IMR-90 (cell line): ENCODE measurements at regions not wholly inside any gene's neighbourhood (a gene's known extent, or its start where the extent isn't known, plus 50 kb on each side); places are given as distances from the start of the nearest gene placed in this dataset.

Experiments
- ATAC-seq: fragments of 200-7000 bp; cut with Tn5 transposase; 2 replicates; pipeline ENCODE4 v1.9.1; 2020; ENCODE audit warnings: low read depth, mild to moderate bottlenecking, moderate library complexity
- BruUV-seq: library from RNA; stranded (reverse); fragments of 400-500 nt; replicated peaks from 2 replicates; lab custom pipeline; 2021; lab: Mats Ljungman, UMichigan
- CTCF ChIA-PET: fragments of 300-600 bp; formaldehyde crosslinking; extraction: SDS; loops from one replicate; lab custom pipeline; 2021; ENCODE audit warnings: antibody characterized with exemption; lab: Yijun Ruan, JAX
- POLR2A ChIA-PET: fragments of 300-600 bp; sonication (Branson Sonifier 250); formaldehyde crosslinking; loops from one replicate; lab custom pipeline; 2022; ENCODE audit warnings: antibody characterized with exemption; ENCODE audit not compliant: unreplicated experiment; lab: Charles Lee
- DNase-seq: peaks from one replicate; pipeline ENCODE4 v3.0.0; 2013
- H2AFZ ChIP-seq: replicated peaks from 2 replicates; pipeline ENCODE3; 2013; ENCODE audit warnings: low read length, mild to moderate bottlenecking; ENCODE audit not compliant: poor library complexity
- H2AK5ac ChIP-seq: 2 replicates; pipeline ENCODE4 v1.6.1; 2013; ENCODE audit warnings: low read depth, low read length, inconsistent platforms
- H2AK9ac ChIP-seq: replicated peaks from 2 replicates; pipeline ENCODE3; 2013; ENCODE audit warnings: mild to moderate bottlenecking, low read depth, low read length, moderate library complexity; ENCODE audit not compliant: poor library complexity
- H2BK120ac ChIP-seq: 2 replicates; pipeline ENCODE4 v1.6.1; 2013; ENCODE audit warnings: low read depth, low read length, inconsistent platforms
- H2BK15ac ChIP-seq: 3 replicates; pipeline ENCODE4 v1.6.1; 2013; ENCODE audit warnings: low read depth, low read length, inconsistent platforms
- H2BK20ac ChIP-seq: 2 replicates; pipeline ENCODE4 v1.6.1; 2013; ENCODE audit warnings: low read depth, mild to moderate bottlenecking, inconsistent platforms, low read length, moderate library complexity
- H2BK5ac ChIP-seq: 2 replicates; pipeline ENCODE4 v1.6.1; 2013; ENCODE audit warnings: mild to moderate bottlenecking, low read depth, low read length, inconsistent platforms; ENCODE audit not compliant: poor library complexity, severe bottlenecking
- H3K14ac ChIP-seq: replicated peaks from 2 replicates; pipeline ENCODE4 v1.6.1; 2013; ENCODE audit warnings: low read depth, low read length, inconsistent platforms
- H3K18ac ChIP-seq: 2 replicates; pipeline ENCODE4 v1.6.1; 2013; ENCODE audit warnings: low read depth, low read length, control low read depth
- H3K23ac ChIP-seq: 2 replicates; pipeline ENCODE4 v1.6.1; 2013; ENCODE audit warnings: low read depth, low read length, inconsistent platforms
- H3K27ac ChIP-seq: 2 replicates; pipeline ENCODE4 v1.5.1; 2013; ENCODE audit warnings: mild to moderate bottlenecking, control low read depth, low read length; ENCODE audit not compliant: insufficient read depth
- H3K27me3 ChIP-seq: 2 replicates; pipeline ENCODE4 v1.6.1; 2013; ENCODE audit warnings: low read length; ENCODE audit not compliant: control insufficient read depth, insufficient read depth
- H3K36me3 ChIP-seq: 2 replicates; pipeline ENCODE4 v1.6.1; 2013; ENCODE audit warnings: low read length, mixed read lengths; ENCODE audit not compliant: control insufficient read depth, insufficient read depth
- H3K4ac ChIP-seq: 2 replicates; pipeline ENCODE4 v1.6.1; 2013; ENCODE audit warnings: low read depth, low read length, inconsistent platforms
- H3K4me1 ChIP-seq: 2 replicates; pipeline ENCODE4 v1.6.1; 2013; ENCODE audit warnings: low read length, mixed read lengths; ENCODE audit not compliant: control insufficient read depth, insufficient read depth
- H3K4me2 ChIP-seq: 2 replicates; pipeline ENCODE4 v1.6.1; 2013; ENCODE audit warnings: low read depth, mild to moderate bottlenecking, control low read depth, low read length, moderate library complexity
- H3K4me3 ChIP-seq: 2 replicates; pipeline ENCODE4 v1.5.1; 2013; ENCODE audit warnings: low read depth, mild to moderate bottlenecking, control low read depth, low read length, moderate library complexity; ENCODE audit not compliant: insufficient read depth
- H3K56ac ChIP-seq: 2 replicates; pipeline ENCODE4 v1.6.1; 2013; ENCODE audit warnings: low read length, inconsistent platforms; ENCODE audit not compliant: insufficient read depth; ENCODE audit errors: extremely low read depth
- H3K79me1 ChIP-seq, 2 experiments: 2 replicates each; pipeline ENCODE4 v1.6.1; 2013; ENCODE audit warnings: low read length in 2 of 2, inconsistent platforms in 1 of 2, low read depth in 1 of 2
- H3K9ac ChIP-seq: 2 replicates; pipeline ENCODE4 v1.6.1; 2013; ENCODE audit warnings: low read depth, low read length, control low read depth
- H3K9me1 ChIP-seq: 2 replicates; pipeline ENCODE4 v1.6.1; 2013; ENCODE audit warnings: low read length, inconsistent platforms; ENCODE audit not compliant: insufficient read depth
- H3K9me3 ChIP-seq: 2 replicates; pipeline ENCODE4 v1.6.1; 2013; ENCODE audit warnings: low read length; ENCODE audit not compliant: control insufficient read depth, insufficient read depth
- H4K20me1 ChIP-seq: 2 replicates; pipeline ENCODE4 v1.6.1; 2013; ENCODE audit warnings: low read length, inconsistent platforms; ENCODE audit not compliant: insufficient read depth
- H4K5ac ChIP-seq: 2 replicates; pipeline ENCODE4 v1.6.1; 2013; ENCODE audit warnings: mild to moderate bottlenecking, low read depth, low read length, control low read depth
- H4K8ac ChIP-seq, 2 experiments: 2 replicates each; pipeline ENCODE4 v1.6.1; 2013; ENCODE audit warnings: low read depth in 2 of 2, low read length in 2 of 2, control low read depth in 1 of 2, inconsistent platforms in 1 of 2
- H4K91ac ChIP-seq: 2 replicates; pipeline ENCODE4 v1.6.1; 2013; ENCODE audit warnings: low read depth, low read length, inconsistent platforms; ENCODE audit not compliant: insufficient read depth
- BHLHE40 ChIP-seq: fragments of 150-350 bp; IDR thresholded peaks from 2 replicates; pipeline ENCODE4 v1.6.1; 2016; ENCODE audit warnings: mild to moderate bottlenecking, low read depth, low read length
- CEBPB ChIP-seq: IDR thresholded peaks from 2 replicates; pipeline ENCODE4 v1.6.1; 2012; ENCODE audit warnings: low read depth, low read length, improper control_type of control experiment
- CHD1 ChIP-seq: IDR thresholded peaks from 2 replicates; pipeline ENCODE4 v1.6.1; 2012; ENCODE audit warnings: low read depth, low read length, improper control_type of control experiment
- CTCF ChIP-seq: conservative IDR thresholded peaks from 2 replicates; pipeline ENCODE4 v1.5.1; 2012; ENCODE audit warnings: mild to moderate bottlenecking, low read depth, low read length, improper control_type of control experiment
- ELK1 ChIP-seq: fragments of 150-350 bp; IDR thresholded peaks from 2 replicates; pipeline ENCODE4 v1.6.1; 2016; ENCODE audit warnings: low read depth, mild to moderate bottlenecking, low read length, moderate library complexity, borderline replicate concordance
- FOS ChIP-seq: fragments of 150-350 bp; IDR thresholded peaks from 2 replicates; pipeline ENCODE4 v1.6.1; 2016; ENCODE audit warnings: low read depth, low read length
- MAFK ChIP-seq: IDR thresholded peaks from 2 replicates; pipeline ENCODE4 v1.6.1; 2012; ENCODE audit warnings: low read depth, low read length, improper control_type of control experiment
- MAZ ChIP-seq: IDR thresholded peaks from 2 replicates; pipeline ENCODE4 v1.6.1; 2012; ENCODE audit warnings: low read depth, mild to moderate bottlenecking, low read length, improper control_type of control experiment, moderate library complexity, borderline replicate concordance
- MXI1 ChIP-seq: IDR thresholded peaks from 2 replicates; pipeline ENCODE4 v1.6.1; 2012; ENCODE audit warnings: low read depth, mild to moderate bottlenecking, low read length, moderate library complexity, borderline replicate concordance
- NFE2L2 ChIP-seq: fragments of 150-350 bp; IDR thresholded peaks from 2 replicates; pipeline ENCODE4 v1.6.1; 2016; ENCODE audit warnings: low read depth, mild to moderate bottlenecking, low read length
- POLR2A ChIP-seq: IDR thresholded peaks from 2 replicates; pipeline ENCODE4 v1.6.1; 2012; ENCODE audit warnings: mild to moderate bottlenecking, low read depth, low read length
- RAD21 ChIP-seq: IDR thresholded peaks from 2 replicates; pipeline ENCODE4 v1.6.1; 2012; ENCODE audit warnings: low read length, improper control_type of control experiment
- RCOR1 ChIP-seq: IDR thresholded peaks from 2 replicates; pipeline ENCODE4 v1.6.1; 2012; ENCODE audit warnings: mild to moderate bottlenecking, low read length, improper control_type of control experiment; ENCODE audit not compliant: insufficient replicate concordance
- RFX5 ChIP-seq: IDR thresholded peaks from 2 replicates; pipeline ENCODE4 v1.8.0; 2012; ENCODE audit warnings: low read depth, mild to moderate bottlenecking, low read length, moderate library complexity
- SMC3 ChIP-seq: fragments of 150-350 bp; IDR thresholded peaks from 2 replicates; pipeline ENCODE4 v1.6.1; 2016; ENCODE audit warnings: low read depth, mild to moderate bottlenecking, antibody characterized with exemption, low read length, moderate library complexity
- USF2 ChIP-seq: fragments of 150-350 bp; IDR thresholded peaks from 2 replicates; pipeline ENCODE4 v1.6.1; 2017; ENCODE audit warnings: mild to moderate bottlenecking, antibody characterized with exemption, low read length, low read depth
- WGBS, 2 experiments: methylation state at CpG; one replicate each; pipeline versions ENCODE4 v1.1.5 to v1.1.7; 2013; ENCODE audit warnings: missing lambda C conversion rate in 2 of 2; ENCODE audit not compliant: insufficient read length in 1 of 2; ENCODE audit errors: extremely low coverage in 2 of 2; 5-methylcytosine and 5-hydroxymethylcytosine counted together
- dilution Hi-C: fragments of 300-500 bp; cut with HindIII; formaldehyde crosslinking; loops from one replicate; pipeline ENCODE4 v1.14.3; 2018; ENCODE audit warnings: low sequenced_read_pairs; ENCODE audit not compliant: unreplicated experiment
- in situ Hi-C: fragments of 300-500 bp; cut with MboI; formaldehyde crosslinking; loops from 3 replicates; pipeline ENCODE4 v1.14.3; 2019; ENCODE audit warnings: low sequenced_read_pairs, inconsistent platforms, mixed read lengths
- intact Hi-C: fragments of 100-400 bp; cut with micrococcal nuclease; formaldehyde crosslinking; loops from 2 replicates; pipeline ENCODE4 v1.10.0; 2022

- DNase-seq (peak; percentile 39), ATAC-seq (no peak)
- H2BK15ac ChIP-seq: no peak overlapping the region
- H4K91ac ChIP-seq: no peak overlapping the region
- H3K9me3 ChIP-seq: no peaks in the 10 kb centered on the region
- ChIA-PET CTCF (interaction anchor here (0.5 kb wide), 1 partner anchor 368 kb away, joined by 3 read pairs; no protein-coding TSS in a partner anchor), POLR2A (no interaction called here)
- peak overlapping the region; percentile 71 for H2AFZ ChIP-seq
- no peak overlapping the region for H2BK20ac ChIP-seq
- no peak overlapping the region for H3K9ac ChIP-seq
- no peak overlapping the region for H4K5ac ChIP-seq
- no peaks in the 10 kb centered on the region for H3K36me3 ChIP-seq
- 0 out of 2 replicates have a peak overlapping the region, but pooled peaks have one; percentile 1 for H3K4ac ChIP-seq
- in situ Hi-C loops (no loop called here), dilution Hi-C loops (no loop called here), intact Hi-C loops (loop anchor here (10.0 kb wide), 1 partner anchor 431 kb away; no protein-coding TSS in a partner anchor)
- H3K4me3 ChIP-seq: no peak overlapping the region
- no peak overlapping the region for H2BK5ac ChIP-seq
- no peak overlapping the region for H3K4me2 ChIP-seq
- peak overlapping the region; percentile 61 for H2AK9ac ChIP-seq
- no peaks in the 10 kb centered on the region for H3K79me1 ChIP-seq
- peak overlapping the region; percentile 30; the same call in 1 of the 2 replicates for H2BK120ac ChIP-seq
- no peak overlapping the region for H3K56ac ChIP-seq
- no TSS peak for BruUV-seq
- H3K27ac ChIP-seq: no peak overlapping the region
- no peaks in the 10 kb centered on the region; the same call in 1 of the 2 replicates for H3K4me1 ChIP-seq
- no peaks in the 10 kb centered on the region for H3K27me3 ChIP-seq
- no peak overlapping the region for H3K14ac ChIP-seq
- H2AK5ac ChIP-seq: no peak overlapping the region
- H3K9me1 ChIP-seq: no peaks in the 10 kb centered on the region
- H4K8ac ChIP-seq: 0 out of 4 replicates have a peak overlapping the region, but pooled peaks of 1 of the 2 experiments have one; percentile 55
- H3K23ac ChIP-seq: 0 out of 2 replicates have a peak overlapping the region, but pooled peaks have one; percentile 7
- no peak for TF ChIP-seq MAFK
- no peak for TF ChIP-seq RFX5
- TF ChIP-seq POLR2A: no peak
- no peak for TF ChIP-seq ELK1
- no peak for TF ChIP-seq RCOR1
- TF ChIP-seq CHD1: no peak
- TF ChIP-seq RAD21: no peak
- no peak for TF ChIP-seq CEBPB
- TF ChIP-seq BHLHE40: no peak
- no peak for TF ChIP-seq MAZ
- TF ChIP-seq SMC3: no peak
- no peak for TF ChIP-seq NFE2L2
- TF ChIP-seq FOS: no peak
- no peak for TF ChIP-seq CTCF
- no peak for TF ChIP-seq USF2
- TF ChIP-seq MXI1: no peak
- H4K20me1 ChIP-seq: no peaks in the 10 kb centered on the region
- no CpG with 5 or more reads among the region's 3 CpGs for WGBS, 2 experiments
- no peak overlapping the region for H3K18ac ChIP-seq
Measured at GRCh38 chr1:187696073-187696472, 867.3 kb downstream of the PLA2G4A start.
